NCI-H1048 (cell line): ENCODE measurements at regions not wholly inside any gene's neighbourhood (a gene's known extent, or its start where the extent isn't known, plus 50 kb on each side); places are given as distances from the start of the nearest gene placed in this dataset.

Experiments
- DNase-seq: peaks from one replicate; lab custom pipeline; 2025; lab: John Stamatoyannopoulos, UW

DNA sequence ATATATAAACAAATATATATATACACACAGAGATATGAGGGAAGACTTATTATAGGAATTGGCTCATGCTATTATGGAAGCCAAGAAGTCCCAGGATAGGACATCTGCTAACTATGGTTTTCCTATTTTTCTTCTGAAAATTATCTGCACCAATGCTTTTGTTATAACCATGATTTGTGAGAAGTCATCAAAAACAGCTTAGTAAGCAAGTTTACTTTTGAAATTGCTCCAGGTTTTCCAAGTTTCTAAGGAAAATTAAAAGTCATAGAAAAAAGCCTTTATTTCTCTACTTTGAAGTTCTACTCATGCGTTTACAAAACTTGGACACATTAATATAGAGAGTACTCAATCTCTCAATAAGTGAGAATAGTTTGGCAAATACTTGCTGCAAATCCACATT is 213.1 kb downstream of the TRAM1L1 start:
- no peak for DNase-seq

GRCh38 chr4:116870686-116871085 is 214.7 kb downstream of the TRAM1L1 start:
- DNase-seq = no peak

DNA sequence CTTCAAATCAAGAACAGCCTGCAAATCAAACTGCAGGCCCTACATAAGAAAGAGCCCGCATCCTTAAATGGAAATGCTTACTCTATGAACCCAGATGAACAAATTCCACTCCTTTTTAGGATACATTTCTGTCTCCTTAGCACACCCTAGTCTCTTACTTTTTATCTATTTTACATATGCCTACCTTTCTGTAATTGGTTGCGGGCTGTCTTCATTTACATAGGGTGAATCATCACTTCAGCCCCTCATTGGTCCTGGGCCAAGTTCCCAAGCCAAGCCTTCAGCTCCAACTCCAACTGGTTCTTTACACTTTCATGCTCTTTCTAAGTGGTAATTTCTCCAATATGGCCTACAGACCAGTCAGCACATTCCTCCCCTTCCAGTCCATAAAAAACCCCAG is 219.3 kb downstream of the TRAM1L1 start:
- no peak for DNase-seq

DNA sequence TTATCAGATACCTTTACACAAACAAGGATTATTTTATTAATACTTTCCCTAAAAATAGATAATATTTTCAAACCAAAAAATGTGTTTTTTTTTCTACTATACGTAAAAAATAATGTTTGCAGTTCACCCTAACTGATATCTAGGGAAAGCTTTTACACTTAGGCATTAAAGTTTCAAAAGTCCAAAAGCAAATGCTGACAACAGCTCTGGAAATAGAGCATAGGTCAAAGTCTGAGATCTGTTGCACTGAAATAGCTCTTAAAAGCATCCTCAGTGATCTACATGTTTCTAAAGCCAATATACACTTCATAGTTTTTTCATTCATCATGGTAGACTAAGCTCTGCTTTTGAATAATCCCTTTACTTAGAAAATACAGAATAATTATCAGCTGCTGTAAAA is 222.8 kb downstream of the TRAM1L1 start:
- no peak for DNase-seq

- DNase-seq = no peak
These were observed 224.5 kb downstream of the TRAM1L1 start for GRCh38 chr4:116860891-116861290.

GRCh38 chr4:116849620-116850019 is 235.8 kb downstream of the TRAM1L1 start:
- no peak for DNase-seq

- DNase-seq = no peak
These were observed 237.8 kb downstream of the TRAM1L1 start for GRCh38 chr4:116847616-116848015.

- DNase-seq = no peak
These were observed 245.6 kb downstream of the TRAM1L1 start for GRCh38 chr4:116839826-116840225.

DNA sequence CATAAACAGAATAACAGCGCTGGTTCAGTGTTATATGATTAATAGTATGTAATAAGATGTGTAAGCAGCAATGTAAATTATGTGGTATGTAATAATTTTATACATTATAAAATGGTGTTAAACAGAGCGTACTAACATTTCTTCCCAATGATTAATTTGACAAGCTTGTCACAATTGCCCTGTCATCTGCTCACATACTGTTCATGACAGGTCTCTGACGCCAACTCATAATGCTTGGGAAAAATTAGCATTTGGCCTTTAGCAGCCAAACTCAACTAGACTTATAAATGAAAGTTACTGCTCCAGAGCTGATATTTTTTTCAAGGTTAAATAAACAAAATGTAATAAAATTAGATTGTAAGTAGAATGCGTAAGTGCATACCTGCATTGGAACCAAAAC is 246.8 kb downstream of the TRAM1L1 start:
- DNase-seq = no peak

DNA sequence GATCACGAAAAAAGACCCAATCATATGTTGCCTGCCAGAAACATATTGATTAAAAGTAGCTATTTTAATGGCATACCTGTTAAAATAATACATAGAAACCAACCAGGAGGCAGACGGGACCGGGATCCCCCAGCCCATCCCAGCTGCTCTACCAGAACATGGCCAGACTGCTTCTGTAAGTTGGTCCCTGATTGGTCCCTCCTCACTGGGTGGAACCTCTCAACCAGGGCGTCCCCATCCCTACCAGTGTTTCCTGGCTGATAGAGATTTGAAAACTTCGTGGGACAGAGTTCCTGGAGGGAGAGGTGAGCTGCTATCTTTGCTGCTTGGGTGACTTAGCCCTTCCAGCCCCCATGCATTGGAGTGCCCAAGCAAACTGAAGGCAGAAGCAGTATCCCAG is 256.2 kb downstream of the TRAM1L1 start:
- no peak for DNase-seq

- DNase-seq = no peak
These were observed 261.2 kb downstream of the TRAM1L1 start for GRCh38 chr4:116824172-116824571.

GRCh38 chr4:116811730-116812129 is 273.6 kb downstream of the TRAM1L1 start:
- no peak for DNase-seq

DNA sequence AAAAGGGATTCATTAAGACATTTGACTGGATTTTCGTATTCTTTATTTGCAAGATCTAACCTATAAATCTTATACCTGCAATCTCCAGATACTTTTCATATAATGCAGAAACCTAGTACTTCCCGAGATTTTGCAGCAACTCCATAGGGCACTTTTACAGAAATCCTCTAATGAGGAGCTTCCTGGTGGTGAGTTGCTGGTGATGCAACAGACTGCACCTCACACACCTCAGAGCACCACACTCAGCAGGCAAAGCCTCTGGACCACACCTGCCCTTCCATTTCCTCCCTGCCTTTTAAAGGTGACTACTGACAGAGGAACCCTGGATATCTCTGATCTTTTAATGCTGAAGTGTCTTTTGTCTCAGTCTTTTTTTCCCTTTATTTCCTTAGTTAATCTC is 289.4 kb downstream of the TRAM1L1 start:
- no peak for DNase-seq

- no peak for DNase-seq
These were observed 296.7 kb downstream of the TRAM1L1 start for GRCh38 chr4:116788723-116789122.

GRCh38 chr4:116755051-116755450 is 330.3 kb downstream of the TRAM1L1 start:
- no peak for DNase-seq

DNA sequence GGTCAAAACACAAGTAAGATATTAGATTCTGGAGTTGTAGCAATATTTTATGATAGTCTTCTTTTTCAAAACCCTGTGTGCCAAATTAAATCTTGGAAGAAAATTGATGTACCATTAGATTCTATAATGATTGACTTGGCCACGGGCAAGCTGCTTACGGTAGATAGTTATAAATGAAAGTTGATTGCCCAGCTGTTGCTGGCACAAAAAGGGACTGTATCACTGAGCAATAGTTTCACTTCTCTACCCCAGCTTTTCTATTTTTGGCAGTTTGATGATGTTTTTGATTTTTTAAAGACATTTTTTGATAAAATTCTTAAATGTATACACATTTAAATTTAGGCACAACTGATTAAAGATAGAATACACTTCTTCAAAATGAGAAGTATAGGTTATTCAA is 333.3 kb downstream of the TRAM1L1 start:
- DNase-seq = no peak

- no peak for DNase-seq
These were observed 348.6 kb downstream of the TRAM1L1 start for GRCh38 chr4:116736756-116737155.

GRCh38 chr4:116734178-116734577 is 351.2 kb downstream of the TRAM1L1 start:
- no peak for DNase-seq

GRCh38 chr4:116733370-116733769 is 352.0 kb downstream of the TRAM1L1 start:
- no peak for DNase-seq

DNA sequence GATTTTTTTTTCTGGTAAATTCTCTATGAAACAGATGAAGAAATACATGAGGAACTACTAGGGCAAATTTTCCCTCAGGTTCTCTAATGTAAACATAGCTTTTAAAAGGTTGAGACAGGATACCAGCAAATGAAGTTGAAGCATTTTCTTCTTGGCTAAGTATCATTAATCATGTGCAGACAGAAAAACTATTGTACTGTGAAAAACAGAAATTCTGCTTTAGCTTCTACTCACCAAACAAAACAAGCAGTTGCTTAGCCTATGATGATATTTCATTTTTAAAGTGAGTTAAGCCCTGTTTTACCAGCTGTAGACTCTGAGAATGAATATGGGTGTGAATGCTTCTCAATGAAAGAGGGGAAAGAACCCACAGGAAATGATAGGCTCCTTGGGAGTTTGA is 358.9 kb downstream of the TRAM1L1 start:
- DNase-seq = no peak

DNA sequence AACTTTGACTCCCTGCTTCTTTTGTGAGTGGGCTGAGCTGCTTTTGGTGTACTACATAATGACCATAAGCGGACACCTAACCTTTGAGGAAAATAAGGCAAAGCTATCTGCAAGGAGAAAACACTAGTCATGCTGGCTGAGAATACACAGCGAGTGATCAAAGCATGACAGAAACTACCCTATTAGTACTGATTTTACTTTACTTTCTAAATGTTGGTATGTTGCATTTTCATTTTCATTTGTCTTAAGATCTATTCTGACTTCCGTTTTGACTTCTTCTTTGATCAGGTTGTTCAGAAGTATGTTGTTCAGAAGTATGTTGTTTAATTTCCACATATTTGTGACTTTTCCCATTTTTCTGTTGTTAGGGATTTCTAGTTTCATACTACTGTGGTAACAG is 361.1 kb downstream of the TRAM1L1 start:
- DNase-seq = no peak

GRCh38 chr4:116705466-116705865 is 379.9 kb downstream of the TRAM1L1 start:
- no peak for DNase-seq

- DNase-seq = no peak
These were observed 382.4 kb downstream of the TRAM1L1 start for GRCh38 chr4:116702949-116703348.

- no peak for DNase-seq
These were observed 396.8 kb downstream of the TRAM1L1 start for GRCh38 chr4:116688536-116688935.

GRCh38 chr4:116668190-116668589 is 417.2 kb downstream of the TRAM1L1 start:
- no peak for DNase-seq
